PC-3 (cell line): ENCODE measurements at regions not wholly inside any gene's neighbourhood (a gene's known extent, or its start where the extent isn't known, plus 50 kb on each side); places are given as distances from the start of the nearest gene placed in this dataset.

ENCODE experiments used
- ATAC-seq: fragments of 200-7000 bp; cut with Tn5 transposase; 2 replicates; pipeline ENCODE4 v1.9.1; 2020; ENCODE audit warnings: mild to moderate bottlenecking, moderate library complexity
- BruUV-seq: library from RNA; stranded (reverse); fragments of 400-500 nt; replicated peaks from 2 replicates; lab custom pipeline; 2021; lab: Mats Ljungman, UMichigan
- CTCF ChIA-PET: fragments of 300-600 bp; sonication (Branson Sonifier 250); formaldehyde crosslinking; loops from one replicate; lab custom pipeline; 2022; ENCODE audit warnings: antibody characterized with exemption; lab: Charles Lee
- POLR2A ChIA-PET: fragments of 300-600 bp; sonication (Branson Sonifier 250); formaldehyde crosslinking; loops from one replicate; lab custom pipeline; 2022; ENCODE audit warnings: antibody characterized with exemption; ENCODE audit not compliant: unreplicated experiment; lab: Charles Lee
- DNase-seq: peaks from one replicate; pipeline ENCODE4 v3.0.0-alpha.2; 2015
- H2AFZ ChIP-seq: fragments of 300-600 bp; sonication (generic); 2 replicates; pipeline ENCODE4 v1.6.0; 2016; ENCODE audit warnings: antibody characterized with exemption, low read length
- H3F3A ChIP-seq: fragments of 300-600 bp; sonication (generic); one replicate; pipeline ENCODE4 v1.6.0; 2017; ENCODE audit warnings: antibody characterized with exemption, low read length, control low read depth, mild to moderate bottlenecking; ENCODE audit not compliant: unreplicated experiment
- H3K27ac ChIP-seq: fragments of 300-600 bp; sonication (generic); 2 replicates; pipeline ENCODE4 v1.5.1; 2016; ENCODE audit warnings: mild to moderate bottlenecking, low read length
- H3K27me3 ChIP-seq: fragments of 300-600 bp; sonication (generic); 2 replicates; pipeline ENCODE4 v1.6.1; 2016; ENCODE audit warnings: low read length, mixed read lengths
- H3K36me3 ChIP-seq: fragments of 300-600 bp; sonication (generic); 2 replicates; pipeline ENCODE4 v1.6.1; 2016; ENCODE audit warnings: low read depth, mixed run types, low read length, mixed read lengths
- H3K4me1 ChIP-seq: fragments of 300-600 bp; sonication (generic); 2 replicates; pipeline ENCODE4 v1.5.1; 2016; ENCODE audit warnings: low read length; ENCODE audit not compliant: insufficient read depth
- H3K4me2 ChIP-seq: fragments of 300-600 bp; sonication (generic); 2 replicates; pipeline ENCODE4 v1.6.0; 2016; ENCODE audit warnings: low read length
- H3K4me3 ChIP-seq: fragments of 300-600 bp; sonication (generic); 2 replicates; pipeline ENCODE4 v1.5.1; 2016; ENCODE audit warnings: mild to moderate bottlenecking, low read length, mixed read lengths
- H3K79me2 ChIP-seq: fragments of 300-600 bp; sonication (generic); 2 replicates; pipeline ENCODE4 v1.6.1; 2017; ENCODE audit warnings: low read length, mixed read lengths
- H3K9ac ChIP-seq: fragments of 300-600 bp; sonication (generic); 2 replicates; pipeline ENCODE4 v1.6.0; 2016; ENCODE audit warnings: mild to moderate bottlenecking, low read length
- H3K9me2 ChIP-seq: fragments of 300-600 bp; sonication (generic); replicated peaks from 2 replicates; pipeline ENCODE4 v1.6.1; 2016; ENCODE audit warnings: mixed run types, low read length, mixed read lengths
- H3K9me3 ChIP-seq: fragments of 300-600 bp; sonication (generic); 2 replicates; pipeline ENCODE4 v1.6.1; 2016; ENCODE audit warnings: low read length, mixed read lengths
- H4K20me1 ChIP-seq: fragments of 300-600 bp; sonication (generic); 2 replicates; pipeline ENCODE4 v1.6.1; 2016; ENCODE audit warnings: low read length, mixed read lengths
- EZH2 ChIP-seq: fragments of 300-600 bp; sonication (generic); IDR thresholded peaks from one replicate; pipeline ENCODE4 v1.6.1; 2017; ENCODE audit warnings: antibody characterized with exemption, mild to moderate bottlenecking, low read length; ENCODE audit not compliant: unreplicated experiment
- EZH2phosphoT487 ChIP-seq: fragments of 300-600 bp; sonication (generic); IDR thresholded peaks from 2 replicates; pipeline ENCODE4 v1.6.1; 2018; ENCODE audit warnings: mild to moderate bottlenecking, antibody characterized with exemption, low read length, borderline replicate concordance
- intact Hi-C: fragments of 100-400 bp; cut with micrococcal nuclease; formaldehyde crosslinking; loops from 2 replicates; pipeline ENCODE4 v1.9.0; 2023
- TF ChIP-seq, protein P1 (sequence below): fragments of 300-600 bp; sonication (generic); conservative IDR thresholded peaks from 2 replicates; pipeline ENCODE4 v1.5.1; 2017; ENCODE audit warnings: antibody characterized with exemption, low read depth, mild to moderate bottlenecking, low read length

DNA sequence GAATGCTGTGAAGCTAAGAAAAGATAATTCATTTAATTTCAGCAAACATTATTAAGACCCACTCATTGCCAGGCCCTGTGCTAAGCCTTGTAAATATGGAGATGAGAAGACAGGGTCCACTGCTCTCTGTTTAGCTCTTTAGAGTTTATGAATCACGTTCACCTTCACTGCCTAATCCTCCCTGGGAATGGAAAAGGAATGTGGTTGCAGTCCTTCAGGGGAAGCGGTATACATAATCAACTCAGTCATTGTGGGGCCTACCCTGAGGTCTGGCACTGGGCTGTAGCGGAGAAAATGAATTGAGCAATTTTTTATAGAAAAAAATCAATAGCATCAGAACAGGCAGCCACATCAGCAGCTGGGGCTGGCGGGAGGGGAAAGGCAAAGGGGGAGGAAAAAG is 412.1 kb upstream of the NFIA start:
- POLR2A ChIA-PET = no interaction called here
- Histone ChIP-seq H3F3A (no peaks in the 10 kb centered on the region), H4K20me1 (no peaks in the 10 kb centered on the region), H3K4me1 (no peaks in the 10 kb centered on the region), H3K27ac (no peak overlapping the region), H3K27me3 (no peaks in the 10 kb centered on the region), H3K36me3 (no peaks in the 10 kb centered on the region), H3K4me3 (no peak overlapping the region), H3K9me3 (no peaks in the 10 kb centered on the region), H3K9me2 (no peaks in the 10 kb centered on the region), H3K4me2 (no peak overlapping the region), H3K79me2 (no peaks in the 10 kb centered on the region), H2AFZ (no peak overlapping the region), H3K9ac (no peak overlapping the region)
- no peak for ATAC-seq
- no peak for TF ChIP-seq EZH2
- intact Hi-C loops = no loop called here
- no peak for DNase-seq
- BruUV-seq = no TSS peak
- CTCF ChIA-PET = no interaction called here

DNA sequence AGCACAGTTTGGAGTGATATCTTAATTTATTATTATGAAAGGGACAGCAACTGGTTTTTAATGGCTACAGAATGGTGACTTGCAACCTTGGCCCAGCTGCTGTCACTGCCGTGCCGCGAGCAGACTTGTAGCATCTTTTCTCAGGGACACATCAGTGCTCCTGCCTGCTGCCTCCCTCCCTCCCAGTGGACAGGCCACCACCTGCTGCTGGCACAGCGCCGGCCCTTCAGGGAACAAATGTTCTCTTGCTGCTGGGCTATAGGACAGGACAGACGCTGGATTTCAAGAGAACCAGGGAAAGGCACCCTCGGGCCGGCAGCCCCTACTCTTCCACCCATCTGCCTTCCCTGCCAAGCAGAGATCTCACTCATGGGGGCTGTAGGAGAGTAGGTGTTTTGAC is 413.8 kb upstream of the NFIA start:
- intact Hi-C loops = no loop called here
- POLR2A ChIA-PET = no interaction called here
- Histone ChIP-seq H3K9ac (no peak overlapping the region), H3K4me2 (no peak overlapping the region), H3K4me1 (no peaks in the 10 kb centered on the region), H3F3A (no peaks in the 10 kb centered on the region), H3K27ac (no peak overlapping the region), H2AFZ (no peak overlapping the region), H3K36me3 (no peaks in the 10 kb centered on the region), H3K27me3 (no peaks in the 10 kb centered on the region), H4K20me1 (no peaks in the 10 kb centered on the region), H3K9me2 (no peaks in the 10 kb centered on the region), H3K9me3 (no peaks in the 10 kb centered on the region), H3K79me2 (no peaks in the 10 kb centered on the region), H3K4me3 (no peak overlapping the region)
- BruUV-seq = no TSS peak
- CTCF ChIA-PET = no interaction called here
- DNase-seq (no peak), ATAC-seq (no peak)
- TF ChIP-seq, protein P1, sequence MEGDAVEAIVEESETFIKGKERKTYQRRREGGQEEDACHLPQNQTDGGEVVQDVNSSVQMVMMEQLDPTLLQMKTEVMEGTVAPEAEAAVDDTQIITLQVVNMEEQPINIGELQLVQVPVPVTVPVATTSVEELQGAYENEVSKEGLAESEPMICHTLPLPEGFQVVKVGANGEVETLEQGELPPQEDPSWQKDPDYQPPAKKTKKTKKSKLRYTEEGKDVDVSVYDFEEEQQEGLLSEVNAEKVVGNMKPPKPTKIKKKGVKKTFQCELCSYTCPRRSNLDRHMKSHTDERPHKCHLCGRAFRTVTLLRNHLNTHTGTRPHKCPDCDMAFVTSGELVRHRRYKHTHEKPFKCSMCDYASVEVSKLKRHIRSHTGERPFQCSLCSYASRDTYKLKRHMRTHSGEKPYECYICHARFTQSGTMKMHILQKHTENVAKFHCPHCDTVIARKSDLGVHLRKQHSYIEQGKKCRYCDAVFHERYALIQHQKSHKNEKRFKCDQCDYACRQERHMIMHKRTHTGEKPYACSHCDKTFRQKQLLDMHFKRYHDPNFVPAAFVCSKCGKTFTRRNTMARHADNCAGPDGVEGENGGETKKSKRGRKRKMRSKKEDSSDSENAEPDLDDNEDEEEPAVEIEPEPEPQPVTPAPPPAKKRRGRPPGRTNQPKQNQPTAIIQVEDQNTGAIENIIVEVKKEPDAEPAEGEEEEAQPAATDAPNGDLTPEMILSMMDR = no peak
- TF ChIP-seq EZH2phosphoT487 (no peak), EZH2 (no peak)

DNA sequence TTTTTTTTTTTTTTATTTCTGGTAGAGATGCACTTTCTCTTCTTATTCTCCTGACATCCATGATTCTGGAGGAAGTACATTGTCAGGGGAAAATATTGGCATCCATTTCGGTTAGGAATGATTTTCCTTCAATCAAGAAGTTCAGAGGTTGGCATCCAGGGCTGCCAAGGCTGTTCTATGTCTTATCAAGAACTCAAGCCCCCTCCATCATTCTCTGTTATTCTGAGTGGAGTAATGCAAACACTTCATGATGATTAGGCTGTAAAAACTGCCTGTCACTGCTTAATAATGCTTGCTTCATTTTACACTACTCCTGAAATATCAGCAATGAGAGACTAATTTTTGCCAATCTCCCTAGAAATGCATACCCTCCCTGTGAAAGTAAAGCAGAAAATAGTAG is 417.1 kb upstream of the NFIA start:
- Histone ChIP-seq H3K79me2 (no peaks in the 10 kb centered on the region), H3K4me3 (no peak overlapping the region), H3K4me1 (no peaks in the 10 kb centered on the region), H4K20me1 (no peaks in the 10 kb centered on the region), H3K9ac (no peak overlapping the region), H3K27ac (no peak overlapping the region), H3K27me3 (0 out of 2 replicates have a peak, but pooled peaks cover 4% of the 10 kb centered on the region), H2AFZ (no peak overlapping the region), H3K36me3 (no peaks in the 10 kb centered on the region), H3K9me3 (no peaks in the 10 kb centered on the region), H3K4me2 (no peak overlapping the region), H3K9me2 (no peaks in the 10 kb centered on the region), H3F3A (no peaks in the 10 kb centered on the region)
- no TSS peak for BruUV-seq
- POLR2A ChIA-PET = no interaction called here
- CTCF ChIA-PET = no interaction called here
- ATAC-seq (no peak), DNase-seq (no peak)
- intact Hi-C loops = no loop called here
- TF ChIP-seq, protein P1 = no peak
- no peak for TF ChIP-seq EZH2phosphoT487
- TF ChIP-seq EZH2 = no peak
